Uterus (tissue), 2 donors: ENCODE measurements at regions not wholly inside any gene's neighbourhood (a gene's known extent, or its start where the extent isn't known, plus 50 kb on each side); places are given as distances from the start of the nearest gene placed in this dataset.

Source experiments
- CTCF ChIP-seq, 4 experiments: fragments of 200-600 bp in 2 of 4; fragments of 450-650 bp in 2 of 4; sonication (generic) in 2 of 4; IDR thresholded peaks; one replicate each; pipeline ENCODE4 v1.5.1; 2016 to 2019; ENCODE audit warnings: antibody characterized with exemption in 4 of 4, mild to moderate bottlenecking in 2 of 4, moderate library complexity in 1 of 4
- POLR2A ChIP-seq, 2 donors: fragments of 450-650 bp; IDR thresholded peaks; one replicate each; pipeline ENCODE4 v1.6.1; 2016; ENCODE audit warnings: antibody characterized with exemption in 2 of 2, mild to moderate bottlenecking in 1 of 2, moderate library complexity in 1 of 2

DNA sequence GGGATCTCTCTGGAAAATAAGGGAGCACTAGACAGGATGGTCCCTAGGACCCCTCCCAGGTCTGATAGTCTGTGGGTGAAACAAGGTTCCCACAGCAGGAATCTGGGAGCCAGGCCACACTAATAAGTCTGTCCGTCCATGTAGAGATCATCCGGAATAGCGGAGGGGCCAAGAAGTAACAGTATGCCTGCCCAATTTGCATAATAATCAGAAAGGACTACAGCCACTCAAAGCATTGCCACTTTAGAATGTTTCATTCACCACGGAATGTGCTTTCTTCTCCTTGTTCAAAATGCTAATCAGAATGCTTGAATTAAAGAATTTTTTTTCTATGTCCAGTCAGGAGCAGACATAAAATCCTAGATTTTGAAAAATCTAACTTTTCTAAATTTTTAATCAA lies 254.9 kb downstream of the ACTL7B start:
- TF ChIP-seq CTCF (IDR thresholded peaks at IDR 0.05) (no peak), POLR2A (IDR thresholded peaks at IDR 0.05) (no peak)
